ENCODE measurements at regions not wholly inside any gene's neighbourhood (a gene's known extent, or its start where the extent isn't known, plus 50 kb on each side); places are given as distances from the start of the nearest gene placed in this dataset.

DNA sequence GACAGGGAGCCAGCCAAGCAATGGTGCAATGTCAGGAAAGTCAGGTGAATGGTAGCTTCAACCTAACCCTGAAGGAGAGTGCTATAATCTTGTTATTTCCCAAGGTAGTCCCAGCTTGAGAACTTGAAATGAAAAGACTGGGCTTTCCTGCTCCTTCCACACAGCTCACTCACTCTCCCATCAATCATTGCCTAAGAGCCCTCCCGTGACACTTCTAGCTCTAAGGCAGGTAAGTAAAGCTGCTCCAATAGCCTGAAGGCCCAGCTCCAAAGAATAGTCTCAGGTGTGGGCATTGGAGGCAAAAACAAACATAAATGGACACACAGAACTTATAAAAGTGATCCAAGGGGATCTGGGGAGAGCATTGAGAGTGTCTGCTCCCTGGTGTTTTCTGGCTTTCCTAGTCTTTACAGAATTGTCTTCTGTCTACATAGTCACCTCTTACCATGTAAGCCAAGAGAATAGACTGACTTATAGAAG, 63.1 kb upstream of the TBC1D5 start:
- Histone ChIP-seq H3K4me1 (ENCODE audit: insufficient read depth) (no peaks in the 10 kb centered on the region), H3K27me3 (no peaks in the 10 kb centered on the region), H3K36me3 (no peaks in the 10 kb centered on the region), H3K9me3 (no peaks in the 10 kb centered on the region), H3K4me3 (no peak overlapping the region), H3K27ac (no peak overlapping the region)
- no peak for DNase-seq
- TF ChIP-seq, protein P1, sequence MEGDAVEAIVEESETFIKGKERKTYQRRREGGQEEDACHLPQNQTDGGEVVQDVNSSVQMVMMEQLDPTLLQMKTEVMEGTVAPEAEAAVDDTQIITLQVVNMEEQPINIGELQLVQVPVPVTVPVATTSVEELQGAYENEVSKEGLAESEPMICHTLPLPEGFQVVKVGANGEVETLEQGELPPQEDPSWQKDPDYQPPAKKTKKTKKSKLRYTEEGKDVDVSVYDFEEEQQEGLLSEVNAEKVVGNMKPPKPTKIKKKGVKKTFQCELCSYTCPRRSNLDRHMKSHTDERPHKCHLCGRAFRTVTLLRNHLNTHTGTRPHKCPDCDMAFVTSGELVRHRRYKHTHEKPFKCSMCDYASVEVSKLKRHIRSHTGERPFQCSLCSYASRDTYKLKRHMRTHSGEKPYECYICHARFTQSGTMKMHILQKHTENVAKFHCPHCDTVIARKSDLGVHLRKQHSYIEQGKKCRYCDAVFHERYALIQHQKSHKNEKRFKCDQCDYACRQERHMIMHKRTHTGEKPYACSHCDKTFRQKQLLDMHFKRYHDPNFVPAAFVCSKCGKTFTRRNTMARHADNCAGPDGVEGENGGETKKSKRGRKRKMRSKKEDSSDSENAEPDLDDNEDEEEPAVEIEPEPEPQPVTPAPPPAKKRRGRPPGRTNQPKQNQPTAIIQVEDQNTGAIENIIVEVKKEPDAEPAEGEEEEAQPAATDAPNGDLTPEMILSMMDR (IDR thresholded peaks at IDR 0.05) = no peak
- no peak for TF ChIP-seq EP300 (IDR thresholded peaks at IDR 0.05)
- TF ChIP-seq POLR2A (IDR thresholded peaks at IDR 0.05) = no peak
- intact Hi-C loops (cut with DNase I) = no loop called here
- WGBS, 3 donors = 74 to 92% (median 82%) methylated on average over 1 of the region's 1 CpG

DNA sequence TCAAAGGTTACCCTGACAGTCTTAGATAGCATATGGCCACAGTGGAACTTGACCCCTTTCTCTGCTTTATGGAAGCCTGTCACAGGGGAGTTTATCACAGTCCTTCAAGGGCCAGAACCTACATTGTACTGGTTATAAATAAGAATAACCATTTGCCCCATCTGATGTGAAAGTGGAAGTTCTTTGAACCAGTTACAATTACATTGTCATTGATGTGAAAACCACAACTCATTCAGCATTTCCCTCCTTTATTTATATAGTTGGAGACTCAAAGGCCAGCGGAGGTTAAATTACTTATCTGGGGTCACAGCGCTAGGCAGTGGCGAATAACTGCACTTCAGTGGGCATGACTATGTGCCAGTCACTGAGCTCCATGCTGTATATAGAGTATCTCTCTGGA, 60.5 kb upstream of the TBC1D5 start:
- Histone ChIP-seq H3K4me1 (ENCODE audit: insufficient read depth) (no peaks in the 10 kb centered on the region), H3K9me3 (no peaks in the 10 kb centered on the region), H3K36me3 (no peaks in the 10 kb centered on the region), H3K27ac (no peak overlapping the region), H3K27me3 (no peaks in the 10 kb centered on the region), H3K4me3 (no peak overlapping the region)
- WGBS, 3 donors = 54 to 76% (median 63%) methylated on average over 3 of the region's 3 CpGs
- intact Hi-C loops (cut with DNase I) = no loop called here
- TF ChIP-seq POLR2A (IDR thresholded peaks at IDR 0.05) (no peak), EP300 (IDR thresholded peaks at IDR 0.05) (no peak)
- TF ChIP-seq, protein P1 (IDR thresholded peaks at IDR 0.05) = no peak
- DNase-seq = no peak

- H3K27me3 ChIP-seq = no peaks in the 10 kb centered on the region
- intact Hi-C loops (cut with DNase I) = no loop called here
- H3K36me3 ChIP-seq = no peaks in the 10 kb centered on the region
- no peak overlapping the region for H3K27ac ChIP-seq
- no peaks in the 10 kb centered on the region for H3K4me1 ChIP-seq (ENCODE audit: insufficient read depth)
- H3K4me3 ChIP-seq = no peak overlapping the region
- no peak for DNase-seq
- H3K9me3 ChIP-seq = no peaks in the 10 kb centered on the region
- TF ChIP-seq POLR2A (IDR thresholded peaks at IDR 0.05) (no peak), EP300 (IDR thresholded peaks at IDR 0.05) (no peak)
- TF ChIP-seq, protein P1 (IDR thresholded peaks at IDR 0.05) = no peak
- whole genome bisulfite sequencing, 3 donors = 18 to 50% (median 23%) methylated on average over 1 of the region's 1 CpG
Observed at GRCh38 chr3:17801131-17801530, 58.7 kb upstream of the TBC1D5 start.

DNA sequence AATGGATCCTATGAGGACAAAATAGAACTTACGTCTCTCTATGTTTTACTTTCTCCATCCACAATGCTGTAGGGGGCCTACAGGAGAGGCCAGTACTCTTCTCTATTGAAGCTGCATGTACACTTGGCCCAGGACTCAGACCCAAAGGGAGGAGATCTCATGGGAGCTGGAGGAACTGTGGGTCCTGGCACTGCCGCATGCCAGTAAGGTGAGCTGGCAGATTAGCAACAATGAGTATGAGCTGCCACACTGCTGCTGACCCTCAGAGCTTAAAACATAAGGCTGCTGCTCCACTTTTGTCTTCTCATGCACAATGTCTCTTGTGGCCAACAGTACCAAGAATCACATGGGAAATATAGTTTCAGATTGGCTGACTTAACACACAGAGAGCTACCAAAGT, 57.8 kb upstream of the TBC1D5 start:
- no peak for DNase-seq
- WGBS, 3 donors = 97% methylated on average over 2 of the region's 2 CpGs
- no peak overlapping the region for H3K4me3 ChIP-seq

More for the DNA sequence above, 57.8 kb upstream of the TBC1D5 start:
- intact Hi-C loops (cut with DNase I) = no loop called here
- H3K9me3 ChIP-seq = no peaks in the 10 kb centered on the region
- TF ChIP-seq, protein P1 (IDR thresholded peaks at IDR 0.05) = no peak
- no peak for TF ChIP-seq EP300 (IDR thresholded peaks at IDR 0.05)
- no peak for TF ChIP-seq POLR2A (IDR thresholded peaks at IDR 0.05)
- H3K27me3 ChIP-seq = no peaks in the 10 kb centered on the region
- H3K36me3 ChIP-seq = no peaks in the 10 kb centered on the region
- H3K27ac ChIP-seq = no peak overlapping the region
- no peaks in the 10 kb centered on the region for H3K4me1 ChIP-seq (ENCODE audit: insufficient read depth)

All from ovary (tissue), 7 donors.